HFF-Myc (cell line): ENCODE measurements at regions not wholly inside any gene's neighbourhood (a gene's known extent, or its start where the extent isn't known, plus 50 kb on each side); places are given as distances from the start of the nearest gene placed in this dataset.

ENCODE experiments used
- DNase-seq: peaks from one replicate; pipeline ENCODE4 v3.0.0-alpha.2; 2011; ENCODE audit warnings: low read depth; ENCODE audit errors: extremely low read depth
- H3K4me3 ChIP-seq: replicated peaks from 2 replicates; pipeline ENCODE4 v1.5.1; 2011; ENCODE audit warnings: low read depth, mild to moderate bottlenecking, control low read depth, low read length
- TF ChIP-seq, protein P1 (sequence below): IDR thresholded peaks from 2 replicates; pipeline ENCODE4 v1.5.1; 2012; ENCODE audit warnings: mild to moderate bottlenecking, low read depth, low read length, control low read depth; ENCODE audit errors: missing control alignments

DNA sequence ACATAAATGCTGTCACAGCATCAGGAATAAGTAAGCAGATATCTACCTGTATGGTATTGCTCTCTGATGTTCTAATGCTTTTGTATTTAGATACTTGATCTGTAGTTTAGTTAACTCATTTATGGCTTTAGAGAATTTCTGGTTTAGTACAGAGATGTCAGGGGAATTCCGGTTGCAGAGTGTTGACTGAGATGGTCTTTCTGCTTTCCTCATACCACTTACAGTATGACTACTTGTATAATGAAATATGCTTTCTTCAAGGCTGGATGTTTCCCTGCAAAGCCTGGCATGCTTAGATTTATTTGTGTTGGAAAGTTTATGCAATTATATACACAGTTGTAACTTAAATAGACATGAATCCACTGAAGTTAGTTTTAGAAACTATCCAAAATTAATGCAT is 278.4 kb downstream of the CDH26 start:
- no peak for DNase-seq
- TF ChIP-seq, protein P1, sequence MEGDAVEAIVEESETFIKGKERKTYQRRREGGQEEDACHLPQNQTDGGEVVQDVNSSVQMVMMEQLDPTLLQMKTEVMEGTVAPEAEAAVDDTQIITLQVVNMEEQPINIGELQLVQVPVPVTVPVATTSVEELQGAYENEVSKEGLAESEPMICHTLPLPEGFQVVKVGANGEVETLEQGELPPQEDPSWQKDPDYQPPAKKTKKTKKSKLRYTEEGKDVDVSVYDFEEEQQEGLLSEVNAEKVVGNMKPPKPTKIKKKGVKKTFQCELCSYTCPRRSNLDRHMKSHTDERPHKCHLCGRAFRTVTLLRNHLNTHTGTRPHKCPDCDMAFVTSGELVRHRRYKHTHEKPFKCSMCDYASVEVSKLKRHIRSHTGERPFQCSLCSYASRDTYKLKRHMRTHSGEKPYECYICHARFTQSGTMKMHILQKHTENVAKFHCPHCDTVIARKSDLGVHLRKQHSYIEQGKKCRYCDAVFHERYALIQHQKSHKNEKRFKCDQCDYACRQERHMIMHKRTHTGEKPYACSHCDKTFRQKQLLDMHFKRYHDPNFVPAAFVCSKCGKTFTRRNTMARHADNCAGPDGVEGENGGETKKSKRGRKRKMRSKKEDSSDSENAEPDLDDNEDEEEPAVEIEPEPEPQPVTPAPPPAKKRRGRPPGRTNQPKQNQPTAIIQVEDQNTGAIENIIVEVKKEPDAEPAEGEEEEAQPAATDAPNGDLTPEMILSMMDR: no peak
- H3K4me3 ChIP-seq: no peak overlapping the region

DNA sequence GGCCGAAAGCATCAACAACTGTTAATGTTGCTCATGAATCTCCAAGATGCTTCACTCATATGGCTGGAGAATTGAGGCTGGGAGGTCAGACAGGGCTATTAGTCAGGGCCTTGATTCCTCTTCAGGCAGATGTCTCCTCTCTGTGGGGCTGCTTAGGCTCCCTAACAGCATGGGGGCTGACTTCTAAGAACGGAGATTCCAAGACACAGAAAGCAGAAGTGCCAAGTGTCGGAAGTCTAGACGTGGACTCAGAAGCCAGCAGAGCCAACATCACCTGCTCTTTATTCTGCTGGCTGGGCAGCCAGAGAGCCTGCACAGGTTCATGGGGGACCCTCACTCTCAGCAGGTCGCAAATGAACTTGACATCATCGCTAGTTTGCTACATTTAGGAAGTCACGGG is 279.8 kb downstream of the CDH26 start:
- TF ChIP-seq, protein P1: no peak
- DNase-seq: no peak
- H3K4me3 ChIP-seq: no peak overlapping the region

DNA sequence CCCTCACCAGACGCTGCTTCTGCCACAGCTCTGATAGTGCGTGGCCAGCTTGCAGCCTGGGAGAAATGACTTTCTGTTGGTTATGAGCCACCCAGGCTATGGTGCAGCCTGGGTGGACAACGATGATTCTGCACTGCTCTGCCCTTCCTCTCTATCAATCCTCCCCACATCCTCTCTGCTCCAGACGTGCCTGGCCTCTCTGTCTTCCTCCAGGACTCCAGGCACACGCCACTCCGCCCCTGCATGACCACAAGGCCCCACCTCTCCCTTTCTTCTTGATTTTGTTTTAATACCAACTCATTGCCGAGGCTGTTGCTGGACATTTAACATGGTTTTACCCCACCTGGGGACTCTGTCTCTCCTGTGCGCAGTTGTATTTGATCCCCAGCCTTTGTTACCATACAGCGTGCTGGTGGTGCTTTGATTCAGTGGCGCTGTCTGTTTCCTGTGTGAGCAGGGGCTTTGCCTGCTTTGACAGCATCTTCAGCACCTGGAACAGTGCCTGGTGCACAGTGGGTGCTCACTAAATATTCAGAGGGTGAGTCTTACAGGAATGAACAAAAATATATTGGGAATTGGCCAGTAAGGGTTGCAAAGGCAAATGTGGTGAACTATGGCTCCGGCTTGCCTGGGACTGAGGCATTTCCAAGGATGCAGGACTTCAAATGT is 280.9 kb downstream of the CDH26 start:
- TF ChIP-seq, protein P1: no peak

DNA sequence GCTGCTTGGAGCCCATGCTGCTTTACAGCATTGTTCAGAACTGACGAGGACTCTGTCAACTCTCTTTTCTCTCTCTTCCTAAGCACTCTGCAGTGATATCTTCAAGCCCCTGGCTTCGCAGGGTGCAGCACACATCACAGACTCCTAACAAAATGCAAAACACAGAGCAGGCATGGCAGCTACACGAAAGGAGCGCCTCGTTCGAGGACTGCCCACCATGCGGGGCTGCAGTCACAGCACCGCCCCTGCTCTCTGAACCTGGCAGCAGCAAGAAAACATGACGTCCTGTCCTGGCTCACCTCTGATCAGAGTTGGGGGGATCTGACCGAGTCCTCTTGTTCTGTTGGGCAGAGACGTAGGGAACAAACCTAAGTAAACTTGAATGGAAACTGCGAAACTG is 281.7 kb downstream of the CDH26 start:
- no peak overlapping the region for H3K4me3 ChIP-seq
- TF ChIP-seq, protein P1: no peak
- DNase-seq: no peak

More for the DNA sequence above, 280.9 kb downstream of the CDH26 start:
- no peak overlapping the region for H3K4me3 ChIP-seq
- no peak for DNase-seq

GRCh38 chr20:60240415-60240814 is 282.2 kb downstream of the CDH26 start:
- DNase-seq: no peak
- H3K4me3 ChIP-seq: no peak overlapping the region
- TF ChIP-seq, protein P1: no peak

- no peak for DNase-seq
- TF ChIP-seq, protein P1: no peak
- H3K4me3 ChIP-seq: no peak overlapping the region
Observed at GRCh38 chr20:60240986-60241385, 282.8 kb downstream of the CDH26 start.
